GM19467 (cell line): ENCODE measurements at regions not wholly inside any gene's neighbourhood (a gene's known extent, or its start where the extent isn't known, plus 50 kb on each side); places are given as distances from the start of the nearest gene placed in this dataset.

ENCODE experiments used
- ATAC-seq: cut with Tn5 transposase; IDR thresholded peaks from one replicate; pipeline ENCODE4 v1.9.1; 2021; ENCODE audit warnings: mild to moderate bottlenecking, moderate library complexity; ENCODE audit not compliant: unreplicated experiment

DNA sequence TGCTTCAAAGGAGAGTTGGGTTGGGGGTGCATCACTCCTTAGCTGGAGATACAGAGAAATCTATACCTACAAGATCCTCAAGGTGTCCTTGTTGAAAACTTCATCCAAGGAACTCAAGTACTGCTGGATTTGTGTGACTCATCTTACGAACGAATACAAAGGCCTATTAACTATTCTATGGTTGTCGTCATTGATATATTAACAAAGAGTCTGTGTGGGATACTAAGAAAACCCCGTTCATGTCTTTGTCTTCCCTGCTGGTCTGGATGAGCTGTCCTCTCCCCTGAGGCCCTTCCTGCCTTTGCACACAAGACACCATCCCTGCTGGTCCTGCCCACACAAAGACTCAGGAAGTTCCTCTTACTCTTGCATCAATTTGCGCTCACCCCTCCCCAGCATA is 54.9 kb upstream of the IRF2 start:
- no peak for ATAC-seq

- no peak for ATAC-seq
Observed at GRCh38 chr4:184528713-184529112, 54.4 kb upstream of the IRF2 start.

DNA sequence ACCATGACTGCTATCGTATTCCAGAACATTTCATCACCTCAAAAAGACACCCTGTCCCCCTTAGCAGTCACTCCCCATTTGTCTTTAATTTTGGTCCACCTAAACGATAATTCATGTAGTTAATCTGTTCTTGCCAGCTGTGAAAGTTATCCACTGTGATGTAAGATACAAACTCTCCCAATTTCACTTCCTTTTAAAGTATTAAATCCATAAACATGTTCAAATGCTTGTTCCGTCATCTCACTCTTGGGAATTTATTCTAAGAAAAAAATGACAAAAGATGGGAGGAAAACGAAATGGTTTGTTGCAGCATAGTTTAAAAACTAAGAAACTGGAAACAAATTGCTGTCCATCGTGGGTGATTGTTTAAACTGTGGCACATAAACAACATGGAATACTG is 53.7 kb upstream of the IRF2 start:
- ATAC-seq, result no peak

DNA sequence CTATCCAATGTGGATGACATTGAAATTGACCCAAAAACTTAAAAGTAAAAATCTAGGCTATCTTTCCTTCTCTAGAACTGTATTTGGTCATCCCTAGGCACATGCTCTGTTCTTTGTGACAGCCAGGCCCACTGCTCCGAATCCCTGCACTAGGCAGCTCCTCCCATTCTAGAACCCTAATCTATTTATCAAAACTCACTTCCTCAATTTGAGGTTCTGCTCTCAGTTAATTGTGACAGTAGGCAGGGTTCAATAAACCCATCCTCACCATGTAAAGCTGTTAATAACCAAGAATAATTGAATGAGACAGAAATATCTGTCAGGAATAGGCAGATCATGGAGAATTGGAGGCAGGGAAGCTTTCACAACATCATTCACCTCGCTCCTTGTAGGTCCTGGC is 51.9 kb upstream of the IRF2 start:
- no peak for ATAC-seq
